Neural progenitor cell (in vitro differentiated cells): ENCODE measurements at regions not wholly inside any gene's neighbourhood (a gene's known extent, or its start where the extent isn't known, plus 50 kb on each side); places are given as distances from the start of the nearest gene placed in this dataset.
A peak's percentile ranks its signal among the peaks of the same experiment; 100 is the strongest.

ENCODE experiments used
- DNase-seq: peaks from one replicate; pipeline ENCODE4 v3.0.0-alpha.2; 2016; ENCODE audit warnings: low spot score
- H2AFZ ChIP-seq: fragments of 200-600 bp; sonication (generic); replicated peaks from 2 replicates; pipeline ENCODE4 v1.6.1; 2016; ENCODE audit warnings: antibody characterized with exemption
- H3F3A ChIP-seq: fragments of 200-600 bp; sonication (generic); 2 replicates; pipeline ENCODE4 v1.6.1; 2016; ENCODE audit warnings: antibody characterized with exemption, low read depth
- H3K27ac ChIP-seq: fragments of 200-600 bp; sonication (generic); 2 replicates; pipeline ENCODE4 v1.5.1; 2016; ENCODE audit warnings: mild to moderate bottlenecking
- H3K27me3 ChIP-seq: fragments of 200-600 bp; sonication (generic); 2 replicates; pipeline ENCODE4 v1.6.1; 2016; ENCODE audit warnings: mild to moderate bottlenecking, moderate library complexity
- H3K36me3 ChIP-seq: fragments of 200-600 bp; sonication (generic); 2 replicates; pipeline ENCODE4 v1.5.1; 2016
- H3K4me1 ChIP-seq: fragments of 200-600 bp; sonication (generic); 2 replicates; pipeline ENCODE4 v1.6.1; 2016; ENCODE audit warnings: mixed run types
- H3K4me2 ChIP-seq: fragments of 200-600 bp; sonication (generic); 2 replicates; pipeline ENCODE4 v1.6.1; 2016
- H3K4me3 ChIP-seq: fragments of 200-600 bp; sonication (generic); 2 replicates; pipeline ENCODE4 v1.5.1; 2016
- H3K79me2 ChIP-seq: fragments of 200-600 bp; sonication (generic); 2 replicates; pipeline ENCODE4 v1.6.1; 2016; ENCODE audit warnings: low read depth
- H3K9ac ChIP-seq: fragments of 200-600 bp; sonication (generic); 2 replicates; pipeline ENCODE4 v1.6.1; 2016
- H3K9me3 ChIP-seq: fragments of 200-600 bp; sonication (generic); 2 replicates; pipeline ENCODE4 v1.5.1; 2016; ENCODE audit warnings: low read depth
- H4K20me1 ChIP-seq: fragments of 200-600 bp; sonication (generic); 2 replicates; pipeline ENCODE4 v1.6.1; 2016; ENCODE audit warnings: low read depth
- H3K27ac Mint-ChIP-seq: 3 replicates; pipeline ENCODE4 v1.8.0; 2021; ENCODE audit warnings: mixed read lengths
- H3K27me3 Mint-ChIP-seq: 2 replicates; pipeline ENCODE4 v1.8.0; 2022; ENCODE audit warnings: low read depth, mild to moderate bottlenecking, inconsistent platforms, moderate library complexity, mixed read lengths; ENCODE audit not compliant: insufficient read depth
- H3K36me3 Mint-ChIP-seq: 3 replicates; pipeline ENCODE4 v1.8.0; 2021; ENCODE audit warnings: mixed read lengths
- H3K4me1 Mint-ChIP-seq: 3 replicates; pipeline ENCODE4 v1.8.0; 2021; ENCODE audit warnings: mixed read lengths
- H3K4me3 Mint-ChIP-seq: 3 replicates; pipeline ENCODE4 v1.8.0; 2021; ENCODE audit warnings: mild to moderate bottlenecking, moderate library complexity, mixed read lengths
- H3K9me3 Mint-ChIP-seq: 3 replicates; pipeline ENCODE4 v1.8.0; 2020; ENCODE audit warnings: mixed read lengths
- EZH2 ChIP-seq: fragments of 200-600 bp; sonication (generic); IDR thresholded peaks from 2 replicates; pipeline ENCODE4 v1.6.1; 2017; ENCODE audit warnings: antibody characterized with exemption, mild to moderate bottlenecking, moderate library complexity
- EZH2phosphoT487 ChIP-seq: fragments of 200-600 bp; sonication (generic); IDR thresholded peaks from 2 replicates; pipeline ENCODE4 v1.6.1; 2017; ENCODE audit warnings: antibody characterized with exemption
- TF ChIP-seq, protein P1 (sequence below): fragments of 200-600 bp; sonication (generic); IDR thresholded peaks from 2 replicates; pipeline ENCODE4 v1.5.1; 2017; ENCODE audit warnings: antibody characterized with exemption, mild to moderate bottlenecking

DNA sequence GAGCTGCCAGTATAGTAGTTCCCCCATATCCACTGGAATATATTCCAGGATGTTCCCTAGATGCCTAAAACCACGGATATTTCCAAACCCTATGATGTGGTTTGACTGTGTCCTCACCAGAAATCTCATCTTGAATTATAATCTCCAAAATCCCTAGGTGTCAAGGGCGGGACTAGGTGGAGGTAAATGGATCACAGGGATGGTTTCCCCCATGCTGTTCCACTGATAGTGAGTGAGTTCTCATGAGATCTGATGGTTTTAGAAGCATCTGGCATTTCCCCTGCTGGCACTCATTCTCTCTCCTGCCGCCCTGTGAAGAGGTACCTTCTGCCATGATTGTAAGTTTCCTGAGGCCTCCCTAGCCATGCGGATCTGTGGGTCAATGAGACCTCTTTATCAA is 168.6 kb downstream of the MAF start:
- Mint-ChIP-seq H3K4me1 (peaks cover 48% of the 10 kb centered on the region), H3K9me3 (peaks cover 7% of the 10 kb centered on the region), H3K27me3 (peaks cover 14% of the 10 kb centered on the region), H3K27ac (no peak overlapping the region), H3K36me3 (peaks cover 3% of the 10 kb centered on the region), H3K4me3 (no peak overlapping the region)
- no peaks in the 10 kb centered on the region for H3K79me2 ChIP-seq
- H3K36me3 ChIP-seq = no peaks in the 10 kb centered on the region
- peaks cover 25% of the 10 kb centered on the region for H3F3A ChIP-seq
- H3K4me3 ChIP-seq = no peak overlapping the region
- H3K9ac ChIP-seq = no peak overlapping the region
- peaks cover 32% of the 10 kb centered on the region for H3K4me1 ChIP-seq
- H3K27me3 ChIP-seq = no peaks in the 10 kb centered on the region
- H3K9me3 ChIP-seq = no peaks in the 10 kb centered on the region
- no peak overlapping the region for H2AFZ ChIP-seq
- H3K4me2 ChIP-seq = no peak overlapping the region
- TF ChIP-seq, protein P1, sequence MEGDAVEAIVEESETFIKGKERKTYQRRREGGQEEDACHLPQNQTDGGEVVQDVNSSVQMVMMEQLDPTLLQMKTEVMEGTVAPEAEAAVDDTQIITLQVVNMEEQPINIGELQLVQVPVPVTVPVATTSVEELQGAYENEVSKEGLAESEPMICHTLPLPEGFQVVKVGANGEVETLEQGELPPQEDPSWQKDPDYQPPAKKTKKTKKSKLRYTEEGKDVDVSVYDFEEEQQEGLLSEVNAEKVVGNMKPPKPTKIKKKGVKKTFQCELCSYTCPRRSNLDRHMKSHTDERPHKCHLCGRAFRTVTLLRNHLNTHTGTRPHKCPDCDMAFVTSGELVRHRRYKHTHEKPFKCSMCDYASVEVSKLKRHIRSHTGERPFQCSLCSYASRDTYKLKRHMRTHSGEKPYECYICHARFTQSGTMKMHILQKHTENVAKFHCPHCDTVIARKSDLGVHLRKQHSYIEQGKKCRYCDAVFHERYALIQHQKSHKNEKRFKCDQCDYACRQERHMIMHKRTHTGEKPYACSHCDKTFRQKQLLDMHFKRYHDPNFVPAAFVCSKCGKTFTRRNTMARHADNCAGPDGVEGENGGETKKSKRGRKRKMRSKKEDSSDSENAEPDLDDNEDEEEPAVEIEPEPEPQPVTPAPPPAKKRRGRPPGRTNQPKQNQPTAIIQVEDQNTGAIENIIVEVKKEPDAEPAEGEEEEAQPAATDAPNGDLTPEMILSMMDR = no peak
- no peak for TF ChIP-seq EZH2
- TF ChIP-seq EZH2phosphoT487 = no peak
- DNase-seq = no peak
- H4K20me1 ChIP-seq = no peaks in the 10 kb centered on the region
- H3K27ac ChIP-seq = no peak overlapping the region

DNA sequence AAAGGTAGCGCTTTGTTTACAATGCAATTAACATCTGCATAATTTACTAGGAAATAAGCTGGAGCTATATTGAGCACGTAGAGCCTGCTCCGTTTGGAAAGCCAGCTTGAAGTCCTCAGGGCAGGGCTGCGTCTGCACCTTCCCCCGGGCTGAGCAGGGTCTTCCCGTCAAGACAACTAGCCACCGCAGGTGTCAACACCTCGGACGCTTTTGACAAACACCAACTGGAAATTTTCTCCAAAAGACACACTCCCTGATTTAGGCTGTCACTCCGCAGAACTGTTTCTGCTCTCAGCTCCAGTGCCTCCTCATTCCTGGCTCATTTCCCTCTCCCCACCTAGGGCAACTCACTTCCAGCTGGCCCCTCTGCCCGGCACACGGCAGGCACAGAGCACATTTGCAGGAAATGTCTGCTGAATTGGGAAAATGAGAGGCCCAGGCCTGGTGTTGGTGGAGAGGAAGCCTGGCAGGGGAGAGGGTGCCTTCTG is 170.3 kb downstream of the MAF start:
- peaks cover 46% of the 10 kb centered on the region for H3K4me1 Mint-ChIP-seq
- no peak overlapping the region for H3K27ac ChIP-seq
- no peak for DNase-seq
- H3K27me3 ChIP-seq = no peaks in the 10 kb centered on the region
- no peaks in the 10 kb centered on the region for H3K36me3 ChIP-seq
- H3K79me2 ChIP-seq = no peaks in the 10 kb centered on the region
- H3K4me2 ChIP-seq = peak overlapping the region; percentile 74
- peaks cover 3% of the 10 kb centered on the region for H3K36me3 Mint-ChIP-seq
- H3K9me3 Mint-ChIP-seq = peaks cover 7% of the 10 kb centered on the region
- H3K9me3 ChIP-seq = no peaks in the 10 kb centered on the region
- H3K4me3 Mint-ChIP-seq = no peak overlapping the region
- no peak overlapping the region for H3K4me3 ChIP-seq
- no peaks in the 10 kb centered on the region for H4K20me1 ChIP-seq
- H3K27me3 Mint-ChIP-seq = peaks cover 10% of the 10 kb centered on the region
- peaks cover 25% of the 10 kb centered on the region for H3F3A ChIP-seq
- peak overlapping the region; percentile 96 for H3K27ac Mint-ChIP-seq
- TF ChIP-seq EZH2 (no peak), EZH2phosphoT487 (no peak)
- TF ChIP-seq, protein P1 = no peak
- H2AFZ ChIP-seq = no peak overlapping the region
- H3K4me1 ChIP-seq = peaks cover 32% of the 10 kb centered on the region
- no peak overlapping the region for H3K9ac ChIP-seq

DNA sequence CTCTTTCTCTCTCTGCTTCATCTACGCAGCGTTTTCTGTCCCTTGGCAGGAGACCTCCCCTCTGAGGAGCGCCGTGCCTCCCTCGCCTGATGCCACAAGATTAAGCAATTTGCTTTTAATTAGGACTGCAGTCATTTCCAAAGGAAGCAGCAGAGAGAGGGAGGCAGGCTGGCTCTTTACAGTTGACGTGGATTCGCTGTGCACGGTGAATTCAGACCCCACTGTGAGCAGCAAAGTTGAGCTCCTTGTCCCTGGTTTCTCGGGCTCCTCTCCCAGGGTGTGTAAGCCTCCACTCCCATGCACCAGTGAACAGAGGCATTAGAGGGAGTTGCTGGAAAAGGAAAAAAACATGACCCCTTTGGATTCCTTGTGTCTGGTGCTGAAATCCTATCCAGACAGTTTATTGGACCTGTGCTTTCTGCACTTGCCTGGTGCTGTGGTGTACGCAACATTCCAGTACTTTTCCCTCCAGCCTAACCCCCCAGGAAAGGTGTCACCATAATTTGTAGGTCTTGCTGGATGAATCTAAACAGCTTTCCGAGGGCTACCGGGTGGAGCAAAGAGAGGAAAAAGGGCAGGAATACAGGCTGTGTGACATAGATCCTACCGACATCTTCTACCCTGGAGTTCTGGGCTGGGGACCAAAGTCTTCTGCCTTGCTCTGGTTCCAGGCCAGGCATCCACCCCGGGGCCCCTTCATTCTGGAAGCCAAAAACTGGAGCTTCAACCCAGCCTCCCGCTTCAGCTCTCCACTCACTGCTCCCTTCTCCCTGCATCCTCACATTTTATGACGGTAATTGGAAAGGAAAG is 171.0 kb downstream of the MAF start:
- peak overlapping the region; percentile 74 for H3K4me2 ChIP-seq
- Mint-ChIP-seq H3K27ac (peak overlapping the region; percentile 96), H3K9me3 (peaks cover 7% of the 10 kb centered on the region), H3K4me3 (peak overlapping the region; percentile 18), H3K36me3 (peaks cover 3% of the 10 kb centered on the region), H3K27me3 (peaks cover 6% of the 10 kb centered on the region), H3K4me1 (peaks cover 43% of the 10 kb centered on the region)
- H4K20me1 ChIP-seq = no peaks in the 10 kb centered on the region
- no peaks in the 10 kb centered on the region for H3K79me2 ChIP-seq
- H3K4me1 ChIP-seq = peaks cover 32% of the 10 kb centered on the region
- peaks cover 25% of the 10 kb centered on the region for H3F3A ChIP-seq
- peak overlapping the region; percentile 12 for H3K4me3 ChIP-seq
- DNase-seq = peak; percentile 67
- peak overlapping the region; percentile 6 for H2AFZ ChIP-seq
- no peaks in the 10 kb centered on the region for H3K9me3 ChIP-seq
- H3K27me3 ChIP-seq = no peaks in the 10 kb centered on the region
- no peaks in the 10 kb centered on the region for H3K36me3 ChIP-seq
- no peak overlapping the region for H3K9ac ChIP-seq
- TF ChIP-seq, protein P1 = no peak
- TF ChIP-seq EZH2phosphoT487 (no peak), EZH2 (no peak)
- H3K27ac ChIP-seq = peak overlapping the region; percentile 0
